GM12873 (cell line): ENCODE measurements at regions not wholly inside any gene's neighbourhood (a gene's known extent, or its start where the extent isn't known, plus 50 kb on each side); places are given as distances from the start of the nearest gene placed in this dataset.

Experiments used
- CTCF ChIP-seq: IDR thresholded peaks from 2 replicates; pipeline ENCODE4 v1.5.1; 2012; ENCODE audit warnings: low read depth, mild to moderate bottlenecking, moderate library complexity, low read length, control low read depth; ENCODE audit not compliant: insufficient read depth; ENCODE audit errors: missing control alignments

GRCh38 chr6:2464641-2465040, 219.2 kb upstream of the GMDS start:
- TF ChIP-seq CTCF, result no peak

- no peak for TF ChIP-seq CTCF
These were observed 217.4 kb upstream of the GMDS start for GRCh38 chr6:2462831-2463230.

GRCh38 chr6:2460216-2460745, 214.9 kb upstream of the GMDS start:
- TF ChIP-seq CTCF, result no peak

GRCh38 chr6:2454180-2454579, 208.8 kb upstream of the GMDS start:
- no peak for TF ChIP-seq CTCF

GRCh38 chr6:2450546-2450945, 205.1 kb upstream of the GMDS start:
- no peak for TF ChIP-seq CTCF

GRCh38 chr6:2449572-2449940, 204.2 kb upstream of the GMDS start:
- no peak for TF ChIP-seq CTCF

- TF ChIP-seq CTCF, result peak; percentile 77
These were observed 203.6 kb upstream of the GMDS start for GRCh38 chr6:2448826-2449571.
